WTC11 (cell line): ENCODE measurements at regions not wholly inside any gene's neighbourhood (a gene's known extent, or its start where the extent isn't known, plus 50 kb on each side); places are given as distances from the start of the nearest gene placed in this dataset.

ENCODE experiments used
- ATAC-seq: fragments of 200-7000 bp; cut with Tn5 transposase; 2 replicates; pipeline ENCODE4 v1.10.0; 2021; ENCODE audit warnings: mild to moderate bottlenecking, moderate library complexity
- CTCF ChIA-PET: fragments of 300-600 bp; sonication (Branson Sonifier 250); formaldehyde crosslinking; loops from one replicate; lab custom pipeline; 2021; ENCODE audit warnings: antibody characterized with exemption; lab: Charles Lee
- POLR2A ChIA-PET: fragments of 350-600 bp; sonication (Branson Sonifier 250); formaldehyde crosslinking; loops from one replicate; lab custom pipeline; 2021; ENCODE audit warnings: antibody characterized with exemption; lab: Charles Lee
- DNase-seq: peaks from one replicate; pipeline ENCODE4 v3.0.0; 2021; ENCODE audit warnings: low spot score
- H3K27ac Mint-ChIP-seq: 2 replicates; pipeline ENCODE4 v1.8.0; 2021; ENCODE audit warnings: mixed read lengths
- H3K27me3 Mint-ChIP-seq: 2 replicates; pipeline ENCODE4 v1.8.0; 2021; ENCODE audit warnings: low read depth, mild to moderate bottlenecking, moderate library complexity, mixed read lengths
- H3K36me3 Mint-ChIP-seq: 2 replicates; pipeline ENCODE4 v1.8.0; 2021; ENCODE audit warnings: mixed read lengths
- H3K4me1 Mint-ChIP-seq: 2 replicates; pipeline ENCODE4 v1.8.0; 2022; ENCODE audit warnings: mixed read lengths
- H3K4me3 Mint-ChIP-seq: 2 replicates; pipeline ENCODE4 v1.8.0; 2021; ENCODE audit warnings: mild to moderate bottlenecking, moderate library complexity, mixed read lengths
- H3K9me3 Mint-ChIP-seq: 2 replicates; pipeline ENCODE4 v1.8.0; 2021; ENCODE audit warnings: mixed read lengths
- ATF2 ChIP-seq: sonication (generic); formaldehyde crosslinking; IDR thresholded peaks from 2 replicates; pipeline ENCODE4 v1.8.1; 2022; ENCODE audit warnings: low read depth, missing genetic modification reagents, borderline replicate concordance
- ATF3 ChIP-seq: sonication (generic); formaldehyde crosslinking; conservative IDR thresholded peaks from 2 replicates; pipeline ENCODE4 v1.8.1; 2022; ENCODE audit warnings: mild to moderate bottlenecking, missing genetic modification reagents
- E2F4 ChIP-seq: sonication (generic); formaldehyde crosslinking; IDR thresholded peaks from 2 replicates; pipeline ENCODE4 v1.8.1; 2022; ENCODE audit warnings: low read depth, mild to moderate bottlenecking, moderate library complexity, missing genetic modification reagents, borderline replicate concordance
- E2F5 ChIP-seq: sonication (generic); formaldehyde crosslinking; IDR thresholded peaks from 2 replicates; pipeline ENCODE4 v1.8.1; 2022; ENCODE audit warnings: mild to moderate bottlenecking, moderate library complexity, missing genetic modification reagents
- ETV6 ChIP-seq: sonication (generic); formaldehyde crosslinking; IDR thresholded peaks from 2 replicates; pipeline ENCODE4 v1.8.1; 2022; ENCODE audit warnings: mild to moderate bottlenecking, missing genetic modification reagents
- FOXP1 ChIP-seq: sonication (generic); formaldehyde crosslinking; IDR thresholded peaks from 2 replicates; pipeline ENCODE4 v1.8.0; 2022; ENCODE audit warnings: missing genetic modification reagents, mild to moderate bottlenecking, moderate library complexity, borderline replicate concordance
- GABPB1 ChIP-seq: sonication (generic); formaldehyde crosslinking; IDR thresholded peaks from 2 replicates; pipeline ENCODE4 v1.8.1; 2023; ENCODE audit warnings: mild to moderate bottlenecking, missing genetic modification reagents
- GTF2I ChIP-seq: fragments of 250-450 bp; sonication (Bioruptor Pico); conservative IDR thresholded peaks from 2 replicates; pipeline ENCODE4 v1.4.0; 2021; ENCODE audit warnings: mild to moderate bottlenecking
- HMGA2 ChIP-seq: fragments of 250-450 bp; sonication (Bioruptor Pico); IDR thresholded peaks from 2 replicates; pipeline ENCODE4 v1.4.0; 2021; ENCODE audit warnings: mild to moderate bottlenecking, moderate library complexity
- JUN ChIP-seq: sonication (generic); formaldehyde crosslinking; IDR thresholded peaks from 2 replicates; pipeline ENCODE4 v1.8.0; 2023; ENCODE audit warnings: mild to moderate bottlenecking, missing genetic modification reagents
- KAT7 ChIP-seq: sonication (generic); formaldehyde crosslinking; IDR thresholded peaks from 2 replicates; pipeline ENCODE4 v1.8.1; 2023; ENCODE audit warnings: missing genetic modification reagents, mild to moderate bottlenecking, borderline replicate concordance
- MYBL2 ChIP-seq: sonication (generic); formaldehyde crosslinking; IDR thresholded peaks from 2 replicates; pipeline ENCODE4 v1.8.1; 2023; ENCODE audit warnings: mild to moderate bottlenecking, moderate library complexity, missing genetic modification reagents
- NR1H2 ChIP-seq: sonication (generic); formaldehyde crosslinking; IDR thresholded peaks from 2 replicates; pipeline ENCODE4 v1.9.0; 2021; ENCODE audit warnings: mild to moderate bottlenecking, moderate library complexity, missing genetic modification reagents
- OVOL2 ChIP-seq: fragments of 250-450 bp; sonication (Bioruptor Pico); IDR thresholded peaks from 2 replicates; pipeline ENCODE4 v1.9.0; 2021; ENCODE audit warnings: mild to moderate bottlenecking, borderline replicate concordance
- PREB ChIP-seq: sonication (generic); formaldehyde crosslinking; IDR thresholded peaks from 2 replicates; pipeline ENCODE4 v1.8.1; 2022; ENCODE audit warnings: mild to moderate bottlenecking, missing genetic modification reagents, moderate library complexity, borderline replicate concordance
- SMAD3 ChIP-seq: sonication (generic); formaldehyde crosslinking; IDR thresholded peaks from 2 replicates; pipeline ENCODE4 v1.8.0; 2022; ENCODE audit warnings: missing genetic modification reagents, mild to moderate bottlenecking, borderline replicate concordance
- SMAD4 ChIP-seq: sonication (generic); formaldehyde crosslinking; IDR thresholded peaks from 2 replicates; pipeline ENCODE4 v1.8.0; 2022; ENCODE audit warnings: mild to moderate bottlenecking, missing genetic modification reagents
- SOX15 ChIP-seq: fragments of 250-450 bp; sonication (Bioruptor Pico); IDR thresholded peaks from 2 replicates; pipeline ENCODE4 v1.9.0; 2021; ENCODE audit warnings: mild to moderate bottlenecking
- STAT6 ChIP-seq: sonication (generic); formaldehyde crosslinking; conservative IDR thresholded peaks from 2 replicates; pipeline ENCODE4 v1.8.1; 2023; ENCODE audit warnings: mild to moderate bottlenecking, low read depth, missing genetic modification reagents, moderate library complexity
- TEAD4 ChIP-seq: sonication (generic); formaldehyde crosslinking; IDR thresholded peaks from 2 replicates; pipeline ENCODE4 v1.8.0; 2022; ENCODE audit warnings: mild to moderate bottlenecking, missing genetic modification reagents
- USF2 ChIP-seq: sonication (generic); formaldehyde crosslinking; IDR thresholded peaks from 2 replicates; pipeline ENCODE4 v1.8.1; 2023; ENCODE audit warnings: mild to moderate bottlenecking, missing genetic modification reagents, moderate library complexity
- ZNF416 ChIP-seq: fragments of 250-450 bp; sonication (Bioruptor Pico); IDR thresholded peaks from 2 replicates; pipeline ENCODE4 v1.9.0; 2021; ENCODE audit warnings: mild to moderate bottlenecking, inconsistent platforms
- ZNF671 ChIP-seq: fragments of 250-450 bp; sonication (Bioruptor Pico); IDR thresholded peaks from 2 replicates; pipeline ENCODE4 v1.8.0; 2021; ENCODE audit warnings: mild to moderate bottlenecking
- ZSCAN18 ChIP-seq: fragments of 250-450 bp; sonication (Bioruptor Pico); IDR thresholded peaks from 2 replicates; pipeline ENCODE4 v2.1.2; 2022; ENCODE audit warnings: mild to moderate bottlenecking, moderate library complexity

- TF ChIP-seq GTF2I (CRISPR knock-in tag) = no peak
- TF ChIP-seq SOX15 (CRISPR knock-in tag) = no peak
- no peak for TF ChIP-seq E2F5 (CRISPR knock-in tag)
- TF ChIP-seq STAT6 (CRISPR knock-in tag) = no peak
- no peak for TF ChIP-seq FOXP1 (CRISPR knock-in tag)
- TF ChIP-seq GABPB1 (CRISPR knock-in tag) = no peak
- no peak for TF ChIP-seq PREB (CRISPR knock-in tag)
These were observed 159.9 kb upstream of the RUNX1 start (continued) for GRCh38 chr21:35208810-35209517.

GRCh38 chr21:35208104-35208503 lies 159.0 kb upstream of the RUNX1 start:
- POLR2A ChIA-PET = no interaction called here
- H3K27me3 Mint-ChIP-seq = no peaks in the 10 kb centered on the region; the same call in 1 of the 2 replicates
- DNase-seq = no peak
- no peak for ATAC-seq
- H3K4me3 Mint-ChIP-seq = no peak overlapping the region
- H3K9me3 Mint-ChIP-seq = peaks cover 8% of the 10 kb centered on the region
- no peaks in the 10 kb centered on the region for H3K36me3 Mint-ChIP-seq
- TF ChIP-seq SMAD3 (CRISPR knock-in tag) (no peak), ATF3 (CRISPR knock-in tag) (no peak), HMGA2 (CRISPR knock-in tag) (no peak), JUN (CRISPR knock-in tag) (no peak), ZSCAN18 (CRISPR knock-in tag) (no peak), ETV6 (CRISPR knock-in tag) (no peak), ZNF671 (CRISPR knock-in tag) (no peak), STAT6 (CRISPR knock-in tag) (no peak), TEAD4 (CRISPR knock-in tag) (no peak), ATF2 (CRISPR knock-in tag) (no peak), MYBL2 (CRISPR knock-in tag) (no peak), ZNF416 (CRISPR knock-in tag) (no peak), OVOL2 (CRISPR knock-in tag) (no peak), NR1H2 (CRISPR knock-in tag) (no peak), SMAD4 (CRISPR knock-in tag) (no peak), E2F4 (no peak), KAT7 (no peak), USF2 (no peak)
- TF ChIP-seq, all 79 proteins: peak for 0
- Mint-ChIP-seq H3K4me1 (peaks cover 16% of the 10 kb centered on the region), H3K27ac (no peak overlapping the region)
- CTCF ChIA-PET = no interaction called here
